Adrenal gland (tissue), 9 donors: ENCODE measurements at regions not wholly inside any gene's neighbourhood (a gene's known extent, or its start where the extent isn't known, plus 50 kb on each side); places are given as distances from the start of the nearest gene placed in this dataset.

Experiments
- DNase-seq, 7 donors: peaks; one replicate each; pipeline ENCODE4 v3.0.0-alpha.2; 2019 to 2020
- H3K27ac ChIP-seq, 5 donors: fragments of 200-600 bp; sonication (generic) in 4 of 5; 1 replicate in 3 of 5; 2 replicates in 2 of 5; pipeline versions ENCODE4 v1.5.1 to v1.8.0; 2016 to 2020; ENCODE audit warnings: mild to moderate bottlenecking in 1 of 5
- H3K27me3 ChIP-seq: fragments of 200-600 bp; 2 replicates; pipeline ENCODE4 v1.8.0; 2021
- H3K36me3 ChIP-seq, 2 donors: fragments of 200-600 bp; replicated peaks in 1 of 2; 1 replicate in 1 of 2; 2 replicates in 1 of 2; pipeline versions ENCODE4 v1.5.1 to v1.8.0; 2018 to 2022
- H3K4me1 ChIP-seq, 2 donors: fragments of 200-600 bp; replicated peaks in 1 of 2; 1 replicate in 1 of 2; 2 replicates in 1 of 2; pipeline versions ENCODE4 v1.5.1 to v1.8.0; 2018 to 2021
- H3K4me3 ChIP-seq, 4 donors: fragments of 200-600 bp; sonication (generic) in 3 of 4; one replicate each; pipeline ENCODE4 v1.5.1; 2016 to 2018
- H3K9me3 ChIP-seq, 3 donors: fragments of 200-600 bp; sonication (generic) in 1 of 3; replicated peaks in 1 of 3; 1 replicate in 2 of 3; 2 replicates in 1 of 3; pipeline versions ENCODE4 v1.5.1 to v1.8.0; 2016 to 2021
- POLR2A ChIP-seq, 2 donors: fragments of 450-650 bp; IDR thresholded peaks; one replicate each; pipeline ENCODE4 v1.6.1; 2017; ENCODE audit warnings: antibody characterized with exemption in 2 of 2, mild to moderate bottlenecking in 2 of 2, moderate library complexity in 1 of 2
- WGBS, 4 donors: extraction: QIAGEN DNeasy Blood & Tissue Kit in 2 of 4; methylation state at CpG; one replicate each; pipeline versions ENCODE4 v1.1.5 to v1.1.7; 2013 to 2017; 5-methylcytosine and 5-hydroxymethylcytosine counted together
- intact Hi-C, 2 donors: fragments of 100-400 bp; cut with DNase I; formaldehyde crosslinking; loops; one replicate each; pipeline versions ENCODE4 v1.14.1 to v1.15.0; 2022 to 2023
- TF ChIP-seq, protein P1 (sequence below), 6 experiments: fragments of 450-650 bp in 4 of 6; fragments of 200-600 bp in 2 of 6; sonication (generic) in 1 of 6; IDR thresholded peaks; 1 replicate in 5 of 6; 2 replicates in 1 of 6; pipeline versions ENCODE4 v1.5.1 to v1.8.0; 2016 to 2021; ENCODE audit warnings: antibody characterized with exemption in 6 of 6, mild to moderate bottlenecking in 2 of 6, moderate library complexity in 1 of 6
- donor health status: healthy with polysubstance abuse.
- donor health status: Bipolar disorder and iron deficiency.
- donor health status: DM: yes; HTN: yes; CAD: no.
- donor health status: DM: no; HTN: no; CAD: no.
- donor health status: DM: no; HTN: no; CAD: no.

DNA sequence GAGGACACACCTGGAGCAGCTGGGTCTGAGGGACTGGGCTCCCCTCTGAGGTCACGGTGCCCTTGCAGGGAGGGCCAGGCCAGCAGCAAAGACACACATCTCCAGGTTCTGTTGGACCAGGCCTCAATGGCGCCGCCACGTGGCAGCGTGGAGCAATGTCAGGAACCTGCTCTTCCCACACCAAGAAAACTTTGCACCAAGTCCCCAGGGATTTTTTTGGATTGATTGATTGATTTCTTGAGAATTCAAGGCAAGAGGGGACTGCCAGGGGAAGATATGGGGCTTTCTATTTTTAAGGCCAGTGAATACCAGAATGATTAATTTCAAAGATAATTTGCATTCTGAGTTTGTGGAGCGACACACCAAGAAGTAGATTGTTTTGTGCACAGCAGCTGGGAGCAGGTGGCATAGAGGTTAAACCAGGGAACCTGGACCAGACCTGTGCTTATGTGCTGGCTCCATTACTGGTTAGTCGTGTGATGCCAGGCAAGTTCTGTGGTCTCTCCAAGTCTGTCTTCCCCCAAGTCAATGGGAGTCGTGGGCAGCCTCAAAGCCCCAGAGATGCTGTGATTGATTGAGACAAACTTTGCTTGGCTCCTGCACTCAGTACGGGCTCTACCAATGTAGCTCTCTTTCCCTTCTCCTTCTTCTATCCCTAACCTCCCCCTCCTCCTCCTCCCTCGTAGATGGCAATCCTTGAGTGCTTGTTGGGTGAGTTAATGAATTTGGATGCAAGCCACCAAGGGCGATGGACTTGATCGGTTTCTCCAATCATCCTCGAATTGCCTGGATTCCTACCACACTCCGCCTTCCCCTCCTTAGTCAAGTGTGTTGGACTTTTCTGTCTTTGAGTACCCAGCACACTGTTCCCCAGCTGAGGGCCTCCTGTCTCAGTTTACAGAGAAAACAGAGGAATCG, 96.2 kb upstream of the TRPM1 start:
- H3K27me3 ChIP-seq, result no peaks in the 10 kb centered on the region
- no peak overlapping the region for H3K27ac ChIP-seq
- no peaks in the 10 kb centered on the region for H3K9me3 ChIP-seq
- 52 to 60% (median 54%) methylated on average over 14 to 15 of the region's 15 CpGs for WGBS, 4 donors
- TF ChIP-seq POLR2A (IDR thresholded peaks at IDR 0.05), result no peak
- TF ChIP-seq, protein P1, sequence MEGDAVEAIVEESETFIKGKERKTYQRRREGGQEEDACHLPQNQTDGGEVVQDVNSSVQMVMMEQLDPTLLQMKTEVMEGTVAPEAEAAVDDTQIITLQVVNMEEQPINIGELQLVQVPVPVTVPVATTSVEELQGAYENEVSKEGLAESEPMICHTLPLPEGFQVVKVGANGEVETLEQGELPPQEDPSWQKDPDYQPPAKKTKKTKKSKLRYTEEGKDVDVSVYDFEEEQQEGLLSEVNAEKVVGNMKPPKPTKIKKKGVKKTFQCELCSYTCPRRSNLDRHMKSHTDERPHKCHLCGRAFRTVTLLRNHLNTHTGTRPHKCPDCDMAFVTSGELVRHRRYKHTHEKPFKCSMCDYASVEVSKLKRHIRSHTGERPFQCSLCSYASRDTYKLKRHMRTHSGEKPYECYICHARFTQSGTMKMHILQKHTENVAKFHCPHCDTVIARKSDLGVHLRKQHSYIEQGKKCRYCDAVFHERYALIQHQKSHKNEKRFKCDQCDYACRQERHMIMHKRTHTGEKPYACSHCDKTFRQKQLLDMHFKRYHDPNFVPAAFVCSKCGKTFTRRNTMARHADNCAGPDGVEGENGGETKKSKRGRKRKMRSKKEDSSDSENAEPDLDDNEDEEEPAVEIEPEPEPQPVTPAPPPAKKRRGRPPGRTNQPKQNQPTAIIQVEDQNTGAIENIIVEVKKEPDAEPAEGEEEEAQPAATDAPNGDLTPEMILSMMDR (IDR thresholded peaks at IDR 0.05), result peak in 2 of 6 experiments; percentile 35 to 36
- DNase-seq, result no peak
- no peak overlapping the region for H3K4me3 ChIP-seq
- intact Hi-C loops, result no loop called here
- H3K4me1 ChIP-seq, result no peaks in the 10 kb centered on the region
- no peaks in the 10 kb centered on the region for H3K36me3 ChIP-seq

GRCh38 chr15:31200735-31201151, 99.2 kb upstream of the TRPM1 start:
- TF ChIP-seq, protein P1 (IDR thresholded peaks at IDR 0.05), result peak in 4 of 6 experiments; percentile 41 to 56 (median 49)
- no peak for TF ChIP-seq POLR2A (IDR thresholded peaks at IDR 0.05)

GRCh38 chr15:31202953-31203352, 101.4 kb upstream of the TRPM1 start:
- DNase-seq, result no peak
- Histone ChIP-seq H3K27ac (no peak overlapping the region), H3K4me1 (no peaks in the 10 kb centered on the region), H3K4me3 (no peak overlapping the region), H3K27me3 (no peaks in the 10 kb centered on the region), H3K36me3 (no peaks in the 10 kb centered on the region), H3K9me3 (no peaks in the 10 kb centered on the region)
- intact Hi-C loops, result loop anchor here in 1 of 2 donors (5.0 kb wide), 1 partner anchor 284 kb away; no protein-coding TSS in a partner anchor
- WGBS, 4 donors, result 78 to 96% (median 81%) methylated on average over 7 to 8 of the region's 8 CpGs
- no peak for TF ChIP-seq POLR2A (IDR thresholded peaks at IDR 0.05)
- TF ChIP-seq, protein P1 (IDR thresholded peaks at IDR 0.05), result no peak

More at GRCh38 chr15:31200735-31201151, 99.2 kb upstream of the TRPM1 start:
- H3K27ac ChIP-seq, result peak overlapping the region in 1 of 5 donors; percentile 34
- no peaks in the 10 kb centered on the region for H3K27me3 ChIP-seq
- 36 to 67% (median 52%) methylated on average over 6 to 16 of the region's 16 CpGs for WGBS, 4 donors
- no peak overlapping the region for H3K4me3 ChIP-seq
- intact Hi-C loops, result loop anchor here in 1 of 2 donors (5.0 kb wide), 1 partner anchor 287 kb away; no protein-coding TSS in a partner anchor
- no peaks in the 10 kb centered on the region for H3K9me3 ChIP-seq
- no peaks in the 10 kb centered on the region for H3K4me1 ChIP-seq
- peak; percentile 53 to 88 (median 65) for DNase-seq
- H3K36me3 ChIP-seq, result no peaks in the 10 kb centered on the region

GRCh38 chr15:31203999-31204398, 102.5 kb upstream of the TRPM1 start:
- peak in 1 of 7 donors; percentile 27 for DNase-seq
- Histone ChIP-seq H3K9me3 (no peaks in the 10 kb centered on the region), H3K27me3 (no peaks in the 10 kb centered on the region), H3K27ac (no peak overlapping the region), H3K36me3 (no peaks in the 10 kb centered on the region), H3K4me3 (no peak overlapping the region), H3K4me1 (no peaks in the 10 kb centered on the region)
- 61 to 67% (median 64%) methylated on average over 8 of the region's 8 CpGs for WGBS, 4 donors
- TF ChIP-seq POLR2A (IDR thresholded peaks at IDR 0.05), result no peak
- TF ChIP-seq, protein P1 (IDR thresholded peaks at IDR 0.05), result no peak
- intact Hi-C loops, result loop anchor here in 1 of 2 donors (5.0 kb wide), 1 partner anchor 283 kb away; no protein-coding TSS in a partner anchor
